ENCODE measurements at regions not wholly inside any gene's neighbourhood (a gene's known extent, or its start where the extent isn't known, plus 50 kb on each side); places are given as distances from the start of the nearest gene placed in this dataset.

DNA sequence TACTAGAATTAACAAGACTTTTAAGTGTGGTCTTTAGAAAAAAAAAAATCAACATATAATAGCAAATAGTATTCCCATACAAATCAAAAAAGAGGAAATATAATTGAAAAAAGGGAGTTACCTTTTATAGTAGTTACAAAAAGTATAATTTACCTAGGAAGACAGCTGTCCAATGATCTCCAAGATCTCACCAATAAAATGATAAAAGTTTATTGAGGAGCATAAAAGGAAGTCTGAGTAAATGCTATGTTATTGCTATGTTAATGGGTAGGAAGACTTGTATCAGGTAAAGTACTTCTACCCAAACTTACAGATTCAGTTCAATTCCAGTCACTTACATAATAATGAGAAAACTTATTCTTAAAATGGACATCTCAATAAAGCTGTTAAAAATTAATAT lies 379.0 kb upstream of the TPM1 start (continued):
- TF ChIP-seq, protein P1, sequence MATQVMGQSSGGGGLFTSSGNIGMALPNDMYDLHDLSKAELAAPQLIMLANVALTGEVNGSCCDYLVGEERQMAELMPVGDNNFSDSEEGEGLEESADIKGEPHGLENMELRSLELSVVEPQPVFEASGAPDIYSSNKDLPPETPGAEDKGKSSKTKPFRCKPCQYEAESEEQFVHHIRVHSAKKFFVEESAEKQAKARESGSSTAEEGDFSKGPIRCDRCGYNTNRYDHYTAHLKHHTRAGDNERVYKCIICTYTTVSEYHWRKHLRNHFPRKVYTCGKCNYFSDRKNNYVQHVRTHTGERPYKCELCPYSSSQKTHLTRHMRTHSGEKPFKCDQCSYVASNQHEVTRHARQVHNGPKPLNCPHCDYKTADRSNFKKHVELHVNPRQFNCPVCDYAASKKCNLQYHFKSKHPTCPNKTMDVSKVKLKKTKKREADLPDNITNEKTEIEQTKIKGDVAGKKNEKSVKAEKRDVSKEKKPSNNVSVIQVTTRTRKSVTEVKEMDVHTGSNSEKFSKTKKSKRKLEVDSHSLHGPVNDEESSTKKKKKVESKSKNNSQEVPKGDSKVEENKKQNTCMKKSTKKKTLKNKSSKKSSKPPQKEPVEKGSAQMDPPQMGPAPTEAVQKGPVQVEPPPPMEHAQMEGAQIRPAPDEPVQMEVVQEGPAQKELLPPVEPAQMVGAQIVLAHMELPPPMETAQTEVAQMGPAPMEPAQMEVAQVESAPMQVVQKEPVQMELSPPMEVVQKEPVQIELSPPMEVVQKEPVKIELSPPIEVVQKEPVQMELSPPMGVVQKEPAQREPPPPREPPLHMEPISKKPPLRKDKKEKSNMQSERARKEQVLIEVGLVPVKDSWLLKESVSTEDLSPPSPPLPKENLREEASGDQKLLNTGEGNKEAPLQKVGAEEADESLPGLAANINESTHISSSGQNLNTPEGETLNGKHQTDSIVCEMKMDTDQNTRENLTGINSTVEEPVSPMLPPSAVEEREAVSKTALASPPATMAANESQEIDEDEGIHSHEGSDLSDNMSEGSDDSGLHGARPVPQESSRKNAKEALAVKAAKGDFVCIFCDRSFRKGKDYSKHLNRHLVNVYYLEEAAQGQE (IDR thresholded peaks at IDR 0.05) = no peak
- TF ChIP-seq SP1 (IDR thresholded peaks at IDR 0.05) = no peak
- TF ChIP-seq, protein P2, sequence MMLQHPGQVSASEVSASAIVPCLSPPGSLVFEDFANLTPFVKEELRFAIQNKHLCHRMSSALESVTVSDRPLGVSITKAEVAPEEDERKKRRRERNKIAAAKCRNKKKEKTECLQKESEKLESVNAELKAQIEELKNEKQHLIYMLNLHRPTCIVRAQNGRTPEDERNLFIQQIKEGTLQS (IDR thresholded peaks at IDR 0.05) = no peak
- TF ChIP-seq GABPA (IDR thresholded peaks at IDR 0.05 in 1 of 2, conservative IDR thresholded peaks at IDR 0.05 in 1 of 2) = no peak

DNA sequence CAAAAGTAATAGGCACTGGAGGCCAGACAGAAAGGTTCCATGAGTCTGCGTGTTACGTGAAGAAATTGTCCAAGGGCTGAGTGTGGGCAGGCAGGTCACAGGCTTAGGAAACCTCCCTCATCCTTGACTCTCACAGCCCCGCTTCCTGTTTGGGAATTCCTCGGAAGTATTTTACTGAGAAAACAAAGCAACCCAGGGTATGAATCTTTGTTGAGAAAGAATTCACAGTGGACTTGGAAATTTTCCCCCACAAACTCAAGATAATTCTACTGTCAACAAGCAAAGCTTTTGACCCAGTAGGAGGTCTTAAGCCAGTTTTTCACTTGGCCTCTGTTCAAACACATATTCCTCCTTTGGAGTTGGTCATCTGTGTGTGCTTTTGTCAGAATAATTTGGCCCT lies 377.1 kb upstream of the TPM1 start:
- no peaks in the 10 kb centered on the region for H3K4me1 ChIP-seq (ENCODE audit: control insufficient read depth in 4 of 4, insufficient read depth in 4 of 4, low read length in 3 of 4)
- no peak overlapping the region for H3K27ac ChIP-seq (ENCODE audit: low read depth in 1 of 2, low read length in 2 of 2)
- H3K27me3 ChIP-seq (ENCODE audit: control insufficient read depth in 4 of 4, insufficient read depth in 4 of 4, low read length in 3 of 4) = no peaks in the 10 kb centered on the region
- no peaks in the 10 kb centered on the region for H3K36me3 ChIP-seq (ENCODE audit: control insufficient read depth in 4 of 4, insufficient read depth in 3 of 4, low read depth in 1 of 4, low read length in 3 of 4)
- TF ChIP-seq HNF4G (IDR thresholded peaks at IDR 0.05) (no peak), TAF1 (conservative IDR thresholded peaks at IDR 0.05) (no peak), EGR1 (IDR thresholded peaks at IDR 0.05; ENCODE audit: low read depth in 2 of 2) (no peak), GABPA (IDR thresholded peaks at IDR 0.05 in 1 of 2, conservative IDR thresholded peaks at IDR 0.05 in 1 of 2) (no peak), FOXA2 (IDR thresholded peaks at IDR 0.05) (no peak), NR2F2 (IDR thresholded peaks at IDR 0.05) (no peak), SP1 (IDR thresholded peaks at IDR 0.05) (no peak), HNF4A (conservative IDR thresholded peaks at IDR 0.05) (no peak), RXRA (IDR thresholded peaks at IDR 0.05) (no peak), RAD21 (IDR thresholded peaks at IDR 0.05) (no peak), FOXA1 (IDR thresholded peaks at IDR 0.05) (no peak)
- TF ChIP-seq, protein P3, sequence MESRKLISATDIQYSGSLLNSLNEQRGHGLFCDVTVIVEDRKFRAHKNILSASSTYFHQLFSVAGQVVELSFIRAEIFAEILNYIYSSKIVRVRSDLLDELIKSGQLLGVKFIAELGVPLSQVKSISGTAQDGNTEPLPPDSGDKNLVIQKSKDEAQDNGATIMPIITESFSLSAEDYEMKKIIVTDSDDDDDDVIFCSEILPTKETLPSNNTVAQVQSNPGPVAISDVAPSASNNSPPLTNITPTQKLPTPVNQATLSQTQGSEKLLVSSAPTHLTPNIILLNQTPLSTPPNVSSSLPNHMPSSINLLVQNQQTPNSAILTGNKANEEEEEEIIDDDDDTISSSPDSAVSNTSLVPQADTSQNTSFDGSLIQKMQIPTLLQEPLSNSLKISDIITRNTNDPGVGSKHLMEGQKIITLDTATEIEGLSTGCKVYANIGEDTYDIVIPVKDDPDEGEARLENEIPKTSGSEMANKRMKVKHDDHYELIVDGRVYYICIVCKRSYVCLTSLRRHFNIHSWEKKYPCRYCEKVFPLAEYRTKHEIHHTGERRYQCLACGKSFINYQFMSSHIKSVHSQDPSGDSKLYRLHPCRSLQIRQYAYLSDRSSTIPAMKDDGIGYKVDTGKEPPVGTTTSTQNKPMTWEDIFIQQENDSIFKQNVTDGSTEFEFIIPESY (IDR thresholded peaks at IDR 0.05) = no peak
- TF ChIP-seq, protein P1 (IDR thresholded peaks at IDR 0.05) = no peak
- TF ChIP-seq, protein P2 (IDR thresholded peaks at IDR 0.05) = no peak
- H3K9me3 ChIP-seq (ENCODE audit: control insufficient read depth in 4 of 4, low read length in 3 of 4) = no peaks in the 10 kb centered on the region
- no peak for DNase-seq (ENCODE audit: low spot score)
- 87% methylated on average over 4 of the region's 4 CpGs for WGBS
- H3K4me3 ChIP-seq (ENCODE audit: low read depth in 1 of 3, low read length in 3 of 3) = no peak overlapping the region
- no peak overlapping the region for H3K9ac ChIP-seq (ENCODE audit: low read depth in 1 of 2, low read length in 2 of 2)

All from liver (tissue), 7 donors.